Motor neuron (in vitro differentiated cells): ENCODE measurements at regions not wholly inside any gene's neighbourhood (a gene's known extent, or its start where the extent isn't known, plus 50 kb on each side); places are given as distances from the start of the nearest gene placed in this dataset.
A peak's percentile ranks its signal among the peaks of the same experiment; 100 is the strongest.
"Not testable (repeated sequence)": the region's sequence is repeated elsewhere in the genome, so short reads cannot be mapped to it uniquely, and the experiment has no call there.

Experiments
- ATAC-seq, 8 experiments: fragments of 200-7000 bp; cut with Tn5 transposase; replicated peaks in 6 of 8; 2 replicates each; pipeline ENCODE4 v1.8.0; 2021; ENCODE audit warnings: mild to moderate bottlenecking in 8 of 8, moderate library complexity in 8 of 8
- H3K27ac ChIP-seq, 2 donors: fragments of 250-450 bp; sonication (Bioruptor Pico); 2 replicates each; pipeline ENCODE4 v1.9.0; 2021; ENCODE audit warnings: antibody characterized with exemption in 2 of 2, mild to moderate bottlenecking in 2 of 2, moderate library complexity in 1 of 2
- H3K4me1 ChIP-seq, 2 donors: fragments of 250-450 bp; sonication (Bioruptor Pico); replicated peaks in 1 of 2; 2 replicates each; pipeline ENCODE4 v1.6.1; 2021; ENCODE audit warnings: antibody characterized with exemption in 2 of 2, mild to moderate bottlenecking in 2 of 2, moderate library complexity in 1 of 2
- H3K4me3 ChIP-seq, 5 donors: fragments of 250-450 bp; sonication (Bioruptor Pico); 2 replicates each; pipeline ENCODE4 v1.9.0; 2021; ENCODE audit warnings: antibody characterized with exemption in 5 of 5, mild to moderate bottlenecking in 5 of 5, moderate library complexity in 4 of 5
- WGBS, 10 experiments: fragments of 450-650 bp; shearing (Covaris generic); methylation state at CpG; one replicate each; pipeline ENCODE4 v1.0.0; 2022; 5-methylcytosine and 5-hydroxymethylcytosine counted together
- in situ Hi-C, 9 experiments: fragments of 400-800 bp; cut with MboI; loops; one replicate each; pipeline ENCODE4 v1.15.0; 2021; ENCODE audit warnings: low sequenced_read_pairs in 9 of 9, low pct_unique_long_range_greater_than_20kb in 2 of 9; ENCODE audit not compliant: unreplicated experiment in 9 of 9

GRCh38 chr15:66964791-66965190 lies 100.6 kb upstream of the SMAD3 start:
- H3K4me1 ChIP-seq: peaks cover 4 to 18% of the 10 kb centered on the region in 2 donors
- WGBS, 10 experiments: 61 to 80% (median 70%) methylated on average over 2 to 3 of the region's 9 CpGs; no CpG with 5 or more reads in 5 of the 10 experiments
- H3K4me3 ChIP-seq: no peak overlapping the region
- no peak for ATAC-seq
- in situ Hi-C loops: no loop called here
- H3K27ac ChIP-seq: no peak overlapping the region

- WGBS, 10 experiments: 64 to 100% (median 81%) methylated on average over 1 to 9 of the region's 10 CpGs
- Histone ChIP-seq H3K4me1 (peaks cover 0 to 17% of the 10 kb centered on the region in 2 donors), H3K27ac (no peak overlapping the region), H3K4me3 (no peak overlapping the region)
- in situ Hi-C loops: no loop called here
- no peak for ATAC-seq
Measured at GRCh38 chr15:66965201-66965900, 100.1 kb upstream of the SMAD3 start.

GRCh38 chr15:66966256-66966655 lies 99.1 kb upstream of the SMAD3 start:
- Histone ChIP-seq H3K4me3 (no peak overlapping the region), H3K27ac (no peak overlapping the region), H3K4me1 (peaks cover 0 to 16% of the 10 kb centered on the region in 2 donors)
- no peak for ATAC-seq
- 61 to 100% (median 89%) methylated on average over 1 to 2 of the region's 2 CpGs for WGBS, 10 experiments
- in situ Hi-C loops: no loop called here

GRCh38 chr15:66968806-66969596 lies 96.4 kb upstream of the SMAD3 start:
- 57 to 94% (median 79%) methylated on average over 1 to 9 of the region's 10 CpGs; no CpG with 5 or more reads in 1 of the 10 experiments for WGBS, 10 experiments
- ATAC-seq: peak in 4 of 8 experiments; percentile 27 to 81 (median 56)
- in situ Hi-C loops: no loop called here
- H3K27ac ChIP-seq: no peak overlapping the region
- H3K4me3 ChIP-seq: no peak overlapping the region
- H3K4me1 ChIP-seq: peaks cover 0 to 9% of the 10 kb centered on the region in 2 donors

GRCh38 chr15:66974131-66974530 lies 91.3 kb upstream of the SMAD3 start:
- ATAC-seq, H3K27ac ChIP-seq, H3K4me3 ChIP-seq, in situ Hi-C loops, H3K4me1 ChIP-seq: not testable (repeated sequence)
- 33 to 100% (median 86%) methylated on average over 1 to 9 of the region's 10 CpGs; no CpG with 5 or more reads in 3 of the 10 experiments for WGBS, 10 experiments

- H3K4me3 ChIP-seq, ATAC-seq, H3K27ac ChIP-seq, H3K4me1 ChIP-seq, in situ Hi-C loops: not testable (repeated sequence)
- WGBS, 10 experiments: 0 to 100% (median 87%) methylated on average over 1 to 11 of the region's 18 CpGs; no CpG with 5 or more reads in 2 of the 10 experiments
Measured at GRCh38 chr15:66976106-66976640, 89.2 kb upstream of the SMAD3 start.

- 34 to 93% (median 73%) methylated on average over 1 to 3 of the region's 3 CpGs; no CpG with 5 or more reads in 1 of the 10 experiments for WGBS, 10 experiments
- H3K4me1 ChIP-seq, ATAC-seq, H3K27ac ChIP-seq, in situ Hi-C loops, H3K4me3 ChIP-seq: not testable (repeated sequence)
Measured at GRCh38 chr15:66980326-66980725, 85.1 kb upstream of the SMAD3 start.

- Histone ChIP-seq H3K4me1 (no peaks in the 10 kb centered on the region), H3K27ac (no peak overlapping the region), H3K4me3 (no peak overlapping the region)
- peak in 1 of 8 experiments; percentile 78 for ATAC-seq
- in situ Hi-C loops: no loop called here
- 60 to 100% (median 75%) methylated on average over 1 to 5 of the region's 6 CpGs; no CpG with 5 or more reads in 3 of the 10 experiments for WGBS, 10 experiments
Measured at GRCh38 chr15:66981771-66982170, 83.6 kb upstream of the SMAD3 start.

GRCh38 chr15:66982250-66982649 lies 83.2 kb upstream of the SMAD3 start:
- H3K4me1 ChIP-seq: no peaks in the 10 kb centered on the region

GRCh38 chr15:66982816-66983215 lies 82.6 kb upstream of the SMAD3 start:
- H3K4me1 ChIP-seq: no peaks in the 10 kb centered on the region
- in situ Hi-C loops: no loop called here
- H3K4me3 ChIP-seq: no peak overlapping the region
- no peak for ATAC-seq
- no peak overlapping the region for H3K27ac ChIP-seq

More at GRCh38 chr15:66982250-66982649, 83.2 kb upstream of the SMAD3 start:
- Histone ChIP-seq H3K4me3 (no peak overlapping the region), H3K27ac (no peak overlapping the region)
- in situ Hi-C loops: no loop called here
- WGBS, 10 experiments: 50 to 100% (median 80%) methylated on average over 1 to 4 of the region's 4 CpGs; no CpG with 5 or more reads in 4 of the 10 experiments
- ATAC-seq: no peak

GRCh38 chr15:66985653-66986052 lies 79.7 kb upstream of the SMAD3 start:
- in situ Hi-C loops: no loop called here
- 60 to 96% (median 91%) methylated on average over 1 to 6 of the region's 8 CpGs; no CpG with 5 or more reads in 4 of the 10 experiments for WGBS, 10 experiments
- H3K4me1 ChIP-seq: no peaks in the 10 kb centered on the region
- no peak overlapping the region for H3K4me3 ChIP-seq
- ATAC-seq: no peak
- no peak overlapping the region for H3K27ac ChIP-seq

GRCh38 chr15:66986951-66987350 lies 78.5 kb upstream of the SMAD3 start:
- no peak overlapping the region for H3K4me3 ChIP-seq
- no peak for ATAC-seq
- no peaks in the 10 kb centered on the region for H3K4me1 ChIP-seq
- 58 to 97% (median 87%) methylated on average over 2 to 5 of the region's 7 CpGs; no CpG with 5 or more reads in 3 of the 10 experiments for WGBS, 10 experiments
- in situ Hi-C loops: no loop called here
- H3K27ac ChIP-seq: no peak overlapping the region

GRCh38 chr15:66993090-66993489 lies 72.3 kb upstream of the SMAD3 start:
- no peak overlapping the region for H3K27ac ChIP-seq
- no peaks in the 10 kb centered on the region for H3K4me1 ChIP-seq
- 32 to 100% (median 82%) methylated on average over 1 to 2 of the region's 2 CpGs for WGBS, 10 experiments
- ATAC-seq: no peak
- in situ Hi-C loops: no loop called here
- no peak overlapping the region for H3K4me3 ChIP-seq
